SIG-M5 (cell line): ENCODE measurements at regions not wholly inside any gene's neighbourhood (a gene's known extent, or its start where the extent isn't known, plus 50 kb on each side); places are given as distances from the start of the nearest gene placed in this dataset.

ENCODE experiments used
- DNase-seq: peaks from one replicate; lab custom pipeline; 2025; lab: John Stamatoyannopoulos, UW

DNA sequence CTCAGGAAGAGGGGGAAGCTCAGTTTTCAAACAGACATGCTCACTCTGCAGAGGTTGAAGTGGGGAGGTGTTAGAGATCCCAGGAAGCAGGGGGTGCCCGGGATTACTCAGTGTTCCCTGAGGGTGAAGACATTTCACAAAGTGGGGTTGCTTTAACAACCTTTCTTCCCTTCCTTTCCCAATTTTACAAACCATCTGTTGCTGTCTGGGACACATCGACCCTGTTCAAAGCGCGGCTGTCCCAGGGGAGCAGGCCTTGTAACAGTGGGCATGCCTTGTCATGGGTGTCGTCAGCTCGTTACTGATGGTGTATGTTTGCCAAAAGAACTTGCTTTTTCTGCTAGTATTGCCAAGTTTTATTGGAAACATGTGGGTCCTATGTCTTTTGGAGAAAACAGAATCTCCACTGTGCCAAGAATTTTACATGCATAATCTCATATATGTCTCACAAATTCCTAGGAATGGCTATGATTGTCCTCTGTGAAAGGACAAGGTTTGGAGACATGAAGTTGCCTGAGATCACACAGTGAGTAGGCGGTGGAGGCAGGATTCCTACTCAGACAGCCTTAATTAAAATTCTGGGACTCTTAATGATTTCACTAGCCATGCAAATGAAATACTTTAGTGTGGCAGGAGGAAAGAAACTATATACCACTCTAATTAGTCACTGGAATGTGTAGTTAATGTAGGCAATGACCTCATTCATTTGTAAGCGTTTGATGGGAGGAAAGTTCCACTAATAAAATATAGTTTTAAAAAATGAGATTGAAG, 198.9 kb downstream of the NXNL2 start:
- no peak for DNase-seq

DNA sequence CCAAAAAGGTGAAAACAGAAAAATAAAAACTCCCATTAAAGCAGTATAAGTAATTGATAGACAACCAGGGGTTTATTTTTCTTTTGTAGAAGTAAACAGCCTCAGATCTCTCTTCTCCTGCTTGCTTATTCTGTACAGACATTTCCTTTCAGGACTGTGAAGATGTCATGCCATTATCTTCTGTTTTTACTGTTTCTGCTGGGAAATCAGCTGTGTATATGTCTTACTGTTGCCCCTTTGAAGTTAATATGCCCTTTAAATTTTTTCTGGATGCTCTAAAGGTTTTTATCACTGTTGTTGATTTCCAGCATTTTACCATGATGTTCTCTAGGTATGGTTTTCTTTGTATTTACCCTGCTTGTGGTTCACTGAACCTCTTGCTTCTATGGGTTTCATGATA, 199.5 kb downstream of the NXNL2 start:
- DNase-seq = no peak

DNA sequence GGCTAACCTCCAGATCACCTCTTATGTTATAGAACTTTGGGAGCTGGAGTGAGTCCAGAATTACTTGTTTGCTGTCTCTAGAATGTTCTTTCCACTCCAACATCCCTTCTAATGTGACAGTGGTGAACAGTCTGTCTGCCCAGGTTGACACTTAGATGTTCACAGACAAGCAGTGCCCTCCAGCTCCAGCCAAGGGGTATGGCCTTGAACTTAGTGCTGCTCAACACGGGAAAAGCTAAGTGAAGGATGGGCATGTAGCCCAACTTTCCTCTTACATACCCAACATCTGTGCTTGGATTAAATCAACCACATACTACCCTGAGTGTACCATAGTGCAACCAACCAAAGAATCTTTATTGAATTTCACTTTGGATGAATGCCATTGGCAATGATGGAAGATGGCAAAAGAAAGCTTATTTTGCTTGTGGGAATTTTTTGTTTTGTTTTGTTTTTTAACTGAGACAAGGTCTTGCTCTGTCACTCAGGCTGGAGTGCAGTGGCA, 201.2 kb downstream of the NXNL2 start:
- DNase-seq = no peak

DNA sequence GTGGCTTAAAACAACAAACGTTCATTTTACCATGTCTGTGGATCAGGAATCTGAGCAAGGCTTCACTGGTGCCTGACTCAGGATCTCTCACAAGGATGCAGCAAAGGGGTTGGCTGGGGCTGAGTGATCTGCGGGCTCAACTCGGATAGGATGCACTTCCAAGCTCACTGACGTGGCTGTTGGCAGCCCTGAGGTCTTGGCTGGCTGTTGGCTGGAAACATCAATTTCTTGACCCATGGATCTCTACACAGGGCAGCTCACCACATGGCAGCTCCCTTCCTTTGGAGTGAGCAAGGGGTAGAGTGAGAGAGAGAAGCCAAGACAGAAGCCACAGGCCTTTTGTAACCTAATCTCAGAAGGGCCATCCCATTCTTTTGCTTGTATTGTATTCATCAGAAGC, 202.1 kb downstream of the NXNL2 start:
- DNase-seq = no peak

DNA sequence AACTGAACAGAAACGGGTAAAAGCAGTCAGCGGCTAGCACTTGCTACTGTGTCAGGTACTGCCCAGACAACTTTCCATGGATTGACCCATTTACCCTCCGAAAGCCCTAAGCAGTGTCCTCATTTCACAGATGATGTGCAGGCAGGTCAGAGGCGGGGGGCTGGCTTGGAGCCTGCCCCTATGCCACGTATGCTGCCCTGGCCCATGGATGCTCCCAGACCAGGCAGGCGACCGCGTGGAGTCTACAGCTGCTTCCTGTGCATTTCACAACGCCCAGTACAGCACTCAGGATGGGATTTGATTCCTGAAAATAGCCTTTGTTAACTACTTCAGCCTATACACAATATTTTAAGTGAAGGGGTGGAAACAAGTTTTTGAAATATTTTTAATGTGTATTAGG, 202.9 kb downstream of the NXNL2 start:
- DNase-seq = no peak

DNA sequence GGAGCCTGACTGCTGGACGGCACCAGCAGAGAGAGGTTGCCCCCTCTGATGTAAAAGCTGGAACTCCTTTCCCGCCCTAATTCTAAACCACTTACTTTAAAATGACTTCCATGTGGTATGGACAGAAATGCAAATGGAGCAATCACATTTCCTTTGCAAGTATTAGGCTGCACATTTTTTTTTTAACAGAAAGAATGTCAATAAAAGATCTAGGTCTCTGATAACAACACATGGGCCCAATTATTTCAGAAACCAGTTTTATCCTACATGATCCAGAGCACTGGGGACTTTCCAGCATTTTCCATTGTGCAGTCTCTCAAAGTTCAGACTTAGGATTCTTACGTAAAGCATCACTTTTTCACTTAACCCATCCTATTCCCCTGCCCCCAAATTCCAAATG, 203.7 kb downstream of the NXNL2 start:
- DNase-seq = no peak

DNA sequence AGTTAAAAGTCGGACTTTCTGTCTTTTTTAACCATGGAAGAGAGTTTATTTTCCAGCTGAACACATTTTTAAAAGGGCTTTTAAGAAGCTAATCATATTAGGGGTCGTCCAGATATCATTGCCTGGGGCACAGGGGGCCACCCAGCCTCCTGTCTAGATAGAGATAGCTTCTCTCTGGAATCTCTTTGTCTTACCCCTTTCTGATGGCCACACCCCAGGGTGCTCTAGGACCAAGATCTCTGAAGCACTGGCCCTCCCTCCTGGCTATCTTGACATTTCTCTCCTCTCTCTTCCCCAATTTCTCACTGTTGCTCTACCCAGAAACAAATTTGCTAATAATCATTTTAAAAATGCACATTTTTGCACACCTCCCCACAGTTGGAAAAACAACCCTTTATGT, 204.4 kb downstream of the NXNL2 start:
- DNase-seq = no peak

DNA sequence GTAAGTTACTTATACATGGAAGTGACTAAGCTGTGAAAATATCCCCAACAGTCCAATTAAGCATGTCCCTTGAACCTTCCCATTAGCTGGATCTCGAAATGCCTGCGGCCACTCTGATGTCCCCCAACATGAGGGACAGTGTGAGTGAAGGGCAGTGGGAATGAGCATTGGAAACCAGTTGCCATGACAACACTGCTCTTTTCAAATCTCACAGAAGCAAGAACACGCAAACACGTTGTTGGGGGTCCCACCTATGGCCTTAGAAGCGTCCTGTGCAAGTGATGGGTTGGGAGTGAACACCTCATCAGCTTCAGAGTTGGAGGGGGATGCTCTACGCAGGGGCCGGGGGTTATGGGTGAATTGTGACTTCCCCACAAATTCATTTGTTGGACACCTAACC, 205.9 kb downstream of the NXNL2 start:
- DNase-seq = no peak

DNA sequence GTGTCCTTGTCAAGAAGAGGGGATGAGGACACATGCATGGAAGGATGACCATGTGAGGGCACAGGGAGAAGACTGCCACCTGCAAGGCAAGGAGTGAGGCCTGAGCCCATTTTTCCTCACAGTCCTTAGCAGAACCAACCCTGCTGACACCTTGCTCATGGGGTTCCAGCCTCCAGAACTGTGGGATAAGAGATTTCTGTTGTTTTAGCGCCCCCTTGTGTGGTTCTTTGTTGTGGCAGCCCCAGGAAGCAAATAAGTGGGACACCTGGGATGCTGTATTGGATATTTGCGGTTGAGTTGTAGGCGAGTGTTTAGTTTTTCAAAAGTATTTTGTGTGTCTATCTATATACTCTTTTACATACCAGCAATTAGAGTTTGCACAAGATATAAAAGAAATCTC, 206.4 kb downstream of the NXNL2 start:
- no peak for DNase-seq

DNA sequence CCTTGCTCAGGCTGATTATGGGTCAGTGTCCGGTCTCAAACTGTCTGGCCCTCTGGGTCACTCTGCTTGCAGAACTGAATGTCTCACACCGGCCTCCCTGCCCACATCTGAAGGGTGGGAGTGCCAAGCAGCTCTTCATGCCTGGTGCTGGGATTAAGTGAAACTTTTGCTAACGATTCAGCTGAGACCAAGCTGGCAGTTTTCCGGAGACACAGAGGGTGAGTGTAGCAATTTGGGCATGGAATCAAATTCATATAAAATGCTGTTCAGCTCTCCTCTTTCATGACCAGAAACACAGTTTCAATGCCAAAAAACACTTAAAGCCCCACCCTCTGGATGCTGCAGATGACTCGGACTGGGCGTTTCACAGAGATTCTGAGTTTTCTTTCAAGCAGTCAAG, 207.5 kb downstream of the NXNL2 start:
- no peak for DNase-seq

DNA sequence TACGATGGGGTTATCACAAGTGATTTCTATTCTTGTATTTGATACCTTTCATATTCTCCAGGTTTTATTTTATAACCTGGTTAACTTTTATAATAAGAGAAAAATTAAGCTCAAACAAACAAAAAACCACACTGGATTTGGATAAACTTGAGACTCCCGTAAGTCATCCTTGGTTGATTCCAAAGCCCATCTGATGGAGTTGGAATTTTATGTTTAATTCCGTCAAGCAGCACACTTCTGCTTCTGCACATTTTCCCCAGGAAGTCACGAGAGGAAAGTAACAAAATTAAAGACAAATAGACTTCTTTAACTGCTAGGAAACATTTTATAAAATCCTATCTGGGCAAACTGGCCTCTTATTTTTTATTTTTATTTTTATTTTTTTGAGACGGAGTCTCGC, 207.9 kb downstream of the NXNL2 start:
- no peak for DNase-seq

DNA sequence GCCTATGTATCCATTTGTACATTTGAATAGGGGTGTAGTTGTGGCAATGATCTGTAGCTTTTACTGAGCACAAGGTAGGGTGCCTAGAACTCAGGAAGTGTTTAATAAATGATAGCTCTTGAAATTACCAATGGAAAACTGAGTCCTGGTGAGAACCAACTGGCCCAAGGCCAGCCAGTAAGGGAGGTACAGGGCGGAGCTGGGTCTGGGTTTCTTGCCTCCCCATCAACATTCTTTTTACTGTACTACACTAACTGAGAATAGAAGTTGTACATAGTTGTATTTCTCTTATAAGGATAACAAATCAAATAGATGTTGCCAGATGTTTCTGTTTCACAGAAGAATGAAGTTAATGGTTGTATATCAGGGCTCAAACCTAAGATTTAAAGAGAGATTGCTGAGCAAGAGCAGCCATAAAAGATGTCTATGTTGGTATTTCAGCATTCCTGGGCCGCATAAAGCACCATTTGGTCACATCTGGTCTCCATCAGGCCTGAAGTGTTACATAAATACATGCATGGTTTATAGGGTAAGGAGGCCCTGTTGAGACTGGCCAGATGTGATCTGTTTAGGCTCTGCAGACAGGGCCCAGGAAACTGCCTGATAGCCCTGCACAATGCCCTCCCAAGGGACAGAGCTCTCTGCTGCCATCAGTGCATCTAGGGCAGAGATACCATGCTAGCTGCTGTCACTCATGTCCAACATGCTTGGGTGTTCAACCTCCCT, 210.5 kb downstream of the NXNL2 start:
- no peak for DNase-seq

DNA sequence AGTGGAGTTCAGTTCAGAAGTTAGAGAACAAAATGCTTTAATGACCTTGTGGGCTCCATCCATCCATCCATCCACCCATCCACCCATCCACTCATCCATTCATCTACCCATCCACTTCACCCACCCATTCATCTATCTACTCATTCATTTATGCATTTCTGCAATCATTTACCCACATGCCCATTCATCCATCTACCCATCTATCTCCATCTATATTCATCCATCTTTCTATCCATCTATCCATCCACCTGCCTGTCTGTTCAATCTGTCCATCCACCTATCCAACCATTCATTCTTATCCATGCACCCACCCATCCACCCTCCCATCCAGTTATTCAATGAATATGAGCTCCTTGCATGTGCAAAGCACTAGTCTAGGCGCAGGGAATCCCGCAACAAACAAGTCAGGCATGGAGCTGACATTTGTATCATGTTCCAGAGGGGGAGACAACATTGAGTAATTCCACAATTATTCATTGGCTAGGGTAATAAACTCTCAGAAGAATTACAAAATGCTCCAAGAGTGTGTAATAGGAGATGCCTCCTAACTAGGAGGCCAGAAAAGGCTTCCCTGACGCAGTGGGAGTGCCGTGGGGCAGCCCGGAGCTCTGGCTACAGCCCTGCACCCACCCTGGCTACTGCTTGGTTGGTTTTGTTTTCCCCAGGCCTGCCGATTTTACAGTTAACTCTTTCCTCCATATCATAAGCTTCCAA, 211.2 kb downstream of the NXNL2 start:
- no peak for DNase-seq

DNA sequence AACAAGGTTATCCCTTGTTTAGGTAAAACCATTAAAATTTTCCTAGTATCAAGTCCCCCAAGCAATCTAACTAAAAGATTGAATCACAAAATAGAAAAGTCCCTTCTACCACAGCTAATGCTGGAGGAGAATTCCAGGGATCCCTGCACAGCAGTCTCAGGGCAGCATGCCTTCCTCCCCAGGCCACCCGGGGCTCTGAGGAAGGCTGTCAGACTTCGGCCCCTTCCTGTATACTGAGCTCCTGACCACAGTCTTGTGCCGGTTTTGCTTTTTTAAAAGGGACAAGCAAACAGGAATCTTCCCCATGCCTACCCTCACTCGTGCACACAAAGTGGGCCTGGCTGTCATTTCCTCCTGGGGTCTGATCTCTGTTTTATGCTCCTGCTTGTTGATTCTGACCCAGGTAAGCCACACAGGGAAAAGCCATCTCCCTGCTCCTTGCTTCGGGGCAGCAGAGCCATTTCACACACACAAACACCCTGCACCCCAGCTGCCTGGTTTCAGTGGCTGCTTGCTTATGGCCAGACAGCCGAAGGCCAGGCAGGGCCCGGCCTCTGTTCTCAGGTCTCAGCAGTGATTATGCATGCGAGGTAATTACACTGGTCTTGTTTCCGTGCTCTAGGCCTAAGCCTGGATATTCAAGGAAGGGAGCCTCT, 211.9 kb downstream of the NXNL2 start:
- DNase-seq = no peak

DNA sequence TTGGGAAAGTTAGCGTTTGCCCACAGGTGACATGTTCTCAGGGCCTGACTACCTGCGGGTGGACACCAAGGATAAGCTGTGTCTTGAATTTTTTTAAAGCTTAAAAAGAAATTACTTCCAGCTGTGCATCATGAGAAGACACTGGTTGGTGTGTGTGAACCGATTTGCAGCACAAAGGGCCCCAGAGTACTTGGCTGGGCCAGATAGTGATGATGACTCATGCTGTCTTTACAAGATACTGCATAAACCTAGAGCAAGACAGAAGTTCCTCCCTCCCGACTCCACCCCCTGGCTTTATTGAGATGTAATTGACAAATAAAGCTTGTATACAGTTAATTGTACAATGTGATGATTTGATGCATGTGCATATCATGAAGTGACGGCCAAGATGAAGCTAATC, 212.8 kb downstream of the NXNL2 start:
- DNase-seq = no peak

DNA sequence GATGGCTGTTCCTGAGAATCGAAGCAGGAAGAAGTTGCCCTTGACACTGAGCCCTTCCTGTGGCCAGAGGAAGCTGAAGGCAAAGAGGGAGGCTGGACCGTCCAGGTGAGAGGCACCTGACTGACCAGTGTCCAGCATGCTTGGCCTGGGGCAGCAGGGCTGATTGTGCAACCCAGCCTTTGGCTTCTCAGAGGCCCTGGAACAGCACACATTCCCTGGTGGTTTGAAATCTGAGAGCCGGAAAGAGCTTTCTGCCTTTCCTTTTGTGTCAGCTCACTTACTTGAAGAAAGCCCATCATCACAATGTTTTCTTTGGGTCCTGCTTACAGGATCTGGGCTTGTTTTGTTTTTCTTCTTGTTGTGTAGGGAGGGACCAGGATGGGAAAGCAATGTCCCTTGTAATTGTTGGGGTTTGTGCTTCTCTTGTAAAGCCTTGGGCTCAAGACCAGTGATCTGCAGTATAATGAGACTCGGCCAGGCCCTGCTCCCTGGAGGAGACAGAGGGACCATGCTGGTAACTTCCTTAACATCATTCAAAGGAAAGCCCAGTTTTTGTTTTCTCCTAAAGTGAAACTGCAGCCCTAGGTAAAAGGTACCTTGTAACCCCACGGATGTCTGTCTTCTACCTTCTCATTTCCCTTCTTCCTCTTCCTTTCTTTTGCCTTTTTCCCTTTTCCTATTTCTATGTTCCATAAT, 213.7 kb downstream of the NXNL2 start:
- DNase-seq = no peak

DNA sequence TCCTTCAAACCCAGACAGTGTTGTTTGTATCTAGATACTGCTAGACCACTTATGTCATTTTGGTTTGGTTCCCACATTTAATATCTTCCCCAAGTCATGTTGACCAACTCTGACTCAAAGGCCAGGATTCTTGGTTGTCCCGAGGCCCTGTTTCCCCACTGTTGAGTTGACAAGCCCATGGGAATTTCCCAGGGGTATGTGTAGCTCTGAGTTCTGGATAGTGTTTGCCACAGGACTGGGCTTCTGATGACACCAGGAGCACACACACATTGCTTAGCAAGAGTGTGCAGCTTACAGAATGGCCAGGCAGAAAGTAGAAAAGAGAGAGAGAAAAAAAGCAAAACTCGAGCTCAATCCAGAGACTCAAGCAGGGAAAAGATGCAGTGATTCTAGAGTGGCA, 214.4 kb downstream of the NXNL2 start:
- DNase-seq = no peak

DNA sequence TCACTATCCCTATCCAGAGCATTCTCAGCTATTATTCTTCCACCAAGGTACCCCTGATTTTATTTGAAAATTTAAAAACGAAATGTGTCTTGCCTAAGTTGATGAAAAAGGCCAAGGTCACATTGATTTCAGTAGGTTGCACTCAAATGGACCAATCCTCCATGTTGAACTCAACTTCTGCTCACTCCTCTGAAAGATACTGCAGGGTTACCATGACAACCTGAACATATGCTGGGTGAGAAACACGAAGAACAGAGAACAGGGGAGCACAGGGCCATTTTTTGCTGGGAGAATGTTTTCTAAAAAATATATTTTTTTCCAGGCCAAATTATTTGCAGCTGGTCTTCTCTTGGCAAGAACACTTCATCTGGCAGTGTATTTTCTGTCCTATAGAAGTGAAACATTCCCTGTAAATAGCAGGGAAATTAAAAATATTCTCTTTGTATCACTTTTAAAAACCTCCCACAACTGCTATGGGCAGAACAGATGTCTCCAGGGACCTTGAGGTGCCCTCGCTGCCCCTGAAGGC, 215.9 kb downstream of the NXNL2 start:
- no peak for DNase-seq

DNA sequence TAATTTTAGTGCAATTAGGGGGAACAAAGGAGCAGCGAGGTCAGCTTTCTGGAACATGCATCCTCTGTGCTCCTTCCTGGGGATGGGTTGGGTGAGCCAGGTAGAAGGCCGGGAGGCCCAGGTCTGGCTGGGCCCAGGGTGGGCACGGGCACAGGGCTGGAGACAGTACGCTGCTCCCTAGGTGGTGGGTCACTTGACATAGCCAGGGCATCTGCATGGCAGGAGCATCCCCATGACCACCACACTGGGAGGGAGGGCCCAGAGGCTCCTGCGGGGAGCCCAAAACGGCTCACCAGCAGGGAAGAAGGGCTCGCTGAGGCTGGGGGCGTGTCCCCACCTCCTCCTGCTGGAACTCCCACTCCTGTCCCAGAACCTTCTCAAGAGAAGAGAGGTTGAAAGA, 216.8 kb downstream of the NXNL2 start:
- DNase-seq = no peak

DNA sequence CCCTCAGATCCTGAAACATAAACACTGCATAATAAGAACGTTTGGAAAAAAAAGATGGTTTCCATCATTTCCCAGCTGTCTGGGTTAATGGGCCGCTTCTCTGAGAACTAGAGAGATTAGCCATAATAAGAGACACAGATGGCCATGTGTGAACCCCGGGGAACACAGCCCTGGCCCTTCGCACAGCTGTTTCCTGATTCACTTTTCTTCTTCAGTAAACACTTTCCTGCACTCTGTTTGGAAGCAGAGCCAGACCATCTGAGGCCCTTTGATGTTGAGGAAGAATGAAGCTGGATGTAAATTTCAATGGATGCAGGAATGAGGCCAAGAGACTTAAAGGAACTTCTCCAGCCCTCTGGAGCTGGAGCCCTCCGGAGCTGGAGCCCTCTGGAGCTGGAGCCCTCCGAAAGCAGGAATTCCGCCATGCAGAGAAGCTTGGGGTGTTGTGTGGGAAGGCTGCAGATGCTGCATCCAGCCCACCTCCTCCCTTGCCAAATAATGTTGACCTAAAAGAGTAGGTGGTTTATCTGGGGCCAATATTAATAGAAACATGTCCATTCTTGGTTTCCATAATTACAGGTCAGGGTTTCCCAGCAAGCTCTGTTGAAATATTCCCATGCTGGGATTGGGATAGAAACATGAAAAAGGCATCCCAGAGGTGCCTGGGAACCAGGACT, 218.9 kb downstream of the NXNL2 start:
- no peak for DNase-seq

DNA sequence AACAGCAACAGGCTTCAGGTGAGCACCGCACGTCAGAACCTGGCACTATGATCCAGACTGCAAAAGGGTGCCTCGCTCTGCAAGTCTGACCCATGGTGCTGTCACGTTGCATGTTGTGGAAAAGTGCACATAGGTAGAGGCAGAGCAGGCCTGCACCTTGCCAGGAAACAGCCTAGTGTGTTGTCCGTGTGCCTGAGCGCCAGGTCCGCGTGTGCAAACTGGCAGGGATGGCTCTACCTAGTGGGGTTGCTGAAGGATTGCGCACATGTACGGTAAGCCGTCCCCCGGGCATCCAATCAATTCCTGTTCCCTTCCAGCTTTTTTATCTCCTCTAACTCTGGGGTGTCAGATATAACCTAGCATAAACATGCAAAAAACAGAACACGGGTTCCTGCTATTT, 219.5 kb downstream of the NXNL2 start:
- no peak for DNase-seq
